SIG-M5 (cell line): ENCODE measurements at regions not wholly inside any gene's neighbourhood (a gene's known extent, or its start where the extent isn't known, plus 50 kb on each side); places are given as distances from the start of the nearest gene placed in this dataset.

ENCODE experiments used
- DNase-seq: peaks from one replicate; lab custom pipeline; 2025; lab: John Stamatoyannopoulos, UW

- DNase-seq: no peak
These were observed 391.2 kb downstream of the BCAT1 start for GRCh38 chr12:24557738-24558137.

GRCh38 chr12:24555730-24556129, 393.2 kb downstream of the BCAT1 start:
- DNase-seq: no peak

GRCh38 chr12:24554612-24555295, 394.1 kb downstream of the BCAT1 start:
- no peak for DNase-seq

GRCh38 chr12:24553259-24553658, 395.6 kb downstream of the BCAT1 start:
- no peak for DNase-seq

GRCh38 chr12:24551163-24551786, 397.6 kb downstream of the BCAT1 start:
- no peak for DNase-seq

GRCh38 chr12:24550609-24551008, 398.3 kb downstream of the BCAT1 start:
- no peak for DNase-seq

- no peak for DNase-seq
These were observed 402.2 kb downstream of the BCAT1 start for GRCh38 chr12:24546661-24547060.

GRCh38 chr12:24546084-24546483, 402.8 kb downstream of the BCAT1 start:
- no peak for DNase-seq

GRCh38 chr12:24544368-24544767, 404.5 kb downstream of the BCAT1 start:
- DNase-seq: no peak

GRCh38 chr12:24541193-24541871, 407.6 kb downstream of the BCAT1 start:
- DNase-seq: no peak

- no peak for DNase-seq
These were observed 409.3 kb downstream of the BCAT1 start for GRCh38 chr12:24539646-24540045.

GRCh38 chr12:24537083-24537860, 411.6 kb downstream of the BCAT1 start:
- DNase-seq: no peak

- DNase-seq: no peak
These were observed 413.4 kb downstream of the BCAT1 start for GRCh38 chr12:24535334-24536069.

GRCh38 chr12:24534622-24535021, 414.3 kb downstream of the BCAT1 start:
- DNase-seq: no peak

- DNase-seq: no peak
These were observed 415.1 kb downstream of the BCAT1 start for GRCh38 chr12:24533716-24534352.

GRCh38 chr12:24530689-24531088, 418.2 kb downstream of the BCAT1 start:
- DNase-seq: no peak

- no peak for DNase-seq
These were observed 421.8 kb downstream of the BCAT1 start for GRCh38 chr12:24527102-24527501.

- DNase-seq: no peak
These were observed 426.2 kb downstream of the BCAT1 start for GRCh38 chr12:24522736-24523135.

GRCh38 chr12:24519759-24520158, 429.1 kb downstream of the BCAT1 start:
- DNase-seq: no peak

- DNase-seq: no peak
These were observed 431.9 kb downstream of the BCAT1 start for GRCh38 chr12:24517000-24517399.

- no peak for DNase-seq
These were observed 438.2 kb downstream of the BCAT1 start for GRCh38 chr12:24510581-24511125.
